ENCODE measurements at regions not wholly inside any gene's neighbourhood (a gene's known extent, or its start where the extent isn't known, plus 50 kb on each side); places are given as distances from the start of the nearest gene placed in this dataset.

DNA sequence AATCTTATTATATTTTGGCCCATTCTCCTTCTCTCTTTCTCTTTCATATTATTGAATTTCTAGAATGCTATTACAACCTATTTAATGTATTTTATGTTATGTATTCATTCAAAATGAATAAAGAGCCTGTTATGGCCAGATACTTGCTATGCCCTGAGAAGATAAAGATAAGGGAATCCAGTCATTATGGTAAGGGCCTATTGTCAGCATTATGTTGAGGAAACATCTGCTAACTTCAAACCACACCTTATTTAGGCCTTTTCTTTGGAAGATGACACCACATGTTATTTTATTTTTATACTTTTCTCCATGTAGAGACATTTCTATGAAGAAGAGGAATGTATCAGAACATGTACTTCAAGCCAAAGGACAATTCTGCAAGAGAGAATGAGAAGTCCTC lies 60.5 kb upstream of the MPP7 start:
- H3K18ac ChIP-seq (ENCODE audit: low read depth in 1 of 2, low read length in 2 of 2): no peak overlapping the region
- H3K9me3 ChIP-seq (ENCODE audit: control insufficient read depth, low read length): no peaks in the 10 kb centered on the region
- H3K4me3 ChIP-seq (ENCODE audit: insufficient read depth in 1 of 2, low read depth in 1 of 2, low read length in 2 of 2): no peak overlapping the region
- no peak overlapping the region for H2BK5ac ChIP-seq (ENCODE audit: low read depth, low read length, poor library complexity, severe bottlenecking)
- H4K91ac ChIP-seq (ENCODE audit: low read length): no peak overlapping the region
- H3K4me1 ChIP-seq (ENCODE audit: control insufficient read depth, insufficient read depth, low read depth, low read length): peaks cover 2% of the 10 kb centered on the region
- no peak overlapping the region for H2BK12ac ChIP-seq (ENCODE audit: low read length in 2 of 2)
- no peak overlapping the region for H4K8ac ChIP-seq (ENCODE audit: low read length)
- H3K36me3 ChIP-seq (ENCODE audit: control insufficient read depth in 1 of 2, insufficient read depth in 2 of 2, low read depth in 1 of 2, low read length in 2 of 2): no peaks in the 10 kb centered on the region
- no peak overlapping the region for H3K23ac ChIP-seq (ENCODE audit: low read length in 2 of 2)
- H2BK120ac ChIP-seq (ENCODE audit: low read depth, low read length): no peak overlapping the region
- H3K14ac ChIP-seq (ENCODE audit: low read length in 2 of 2): no peak overlapping the region
- no peaks in the 10 kb centered on the region for H3K79me1 ChIP-seq (replicated peaks; ENCODE audit: low read length, poor library complexity, severe bottlenecking)
- DNase-seq: no peak
- peaks cover 0 to 22% of the 10 kb centered on the region in 2 experiments for H3K27me3 ChIP-seq (ENCODE audit: control insufficient read depth in 1 of 2, insufficient read depth in 1 of 2, low read length in 2 of 2)
- no peak overlapping the region for H3K4me2 ChIP-seq (ENCODE audit: low read length, poor library complexity, severe bottlenecking)
- no peak overlapping the region for H2AK5ac ChIP-seq (ENCODE audit: low read length, severe bottlenecking)
- no peak overlapping the region for H3K4ac ChIP-seq (ENCODE audit: low read depth in 1 of 2, low read length in 2 of 2)
- H3K9ac ChIP-seq (ENCODE audit: low read length): no peak overlapping the region
- H3K27ac ChIP-seq (ENCODE audit: low read length, poor library complexity, severe bottlenecking): no peak overlapping the region
- H2BK15ac ChIP-seq (ENCODE audit: low read depth, poor library complexity, severe bottlenecking): no peak overlapping the region
- no peak overlapping the region for H2AFZ ChIP-seq (ENCODE audit: low read depth, low read length)

DNA sequence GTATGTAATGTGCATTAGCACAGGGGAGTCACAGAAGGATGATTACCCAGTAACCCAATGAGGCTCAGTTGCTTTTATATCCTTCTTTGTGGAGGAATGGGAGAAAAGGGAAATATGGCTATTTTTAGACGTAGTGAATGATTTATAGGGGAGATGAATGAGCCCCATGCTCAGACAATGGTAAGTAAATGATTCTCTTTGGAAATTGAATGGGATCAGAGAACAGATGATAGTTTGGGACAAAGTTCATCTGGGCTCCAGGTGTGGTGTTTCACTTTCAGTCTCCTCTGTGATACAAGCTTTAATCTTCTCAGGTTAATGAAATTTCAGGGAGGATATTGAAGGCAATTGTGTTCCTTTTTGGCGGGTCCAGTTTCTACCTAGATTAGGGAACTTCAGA lies 63.0 kb upstream of the MPP7 start:
- no peak overlapping the region for H3K18ac ChIP-seq (ENCODE audit: low read depth in 1 of 2, low read length in 2 of 2)
- no peak overlapping the region for H2BK12ac ChIP-seq (ENCODE audit: low read length in 2 of 2)
- H4K8ac ChIP-seq (ENCODE audit: low read length): no peak overlapping the region
- H3K14ac ChIP-seq (ENCODE audit: low read length in 2 of 2): no peak overlapping the region
- no peaks in the 10 kb centered on the region for H3K79me1 ChIP-seq (replicated peaks; ENCODE audit: low read length, poor library complexity, severe bottlenecking)
- H3K9ac ChIP-seq (ENCODE audit: low read length): no peak overlapping the region
- H2AFZ ChIP-seq (ENCODE audit: low read depth, low read length): no peak overlapping the region
- no peaks in the 10 kb centered on the region for H3K9me3 ChIP-seq (ENCODE audit: control insufficient read depth, low read length)
- H3K4me3 ChIP-seq (ENCODE audit: insufficient read depth in 1 of 2, low read depth in 1 of 2, low read length in 2 of 2): no peak overlapping the region
- H2BK15ac ChIP-seq (ENCODE audit: low read depth, poor library complexity, severe bottlenecking): no peak overlapping the region
- peaks cover 0 to 28% of the 10 kb centered on the region in 2 experiments for H3K27me3 ChIP-seq (ENCODE audit: control insufficient read depth in 1 of 2, insufficient read depth in 1 of 2, low read length in 2 of 2)
- H3K4me2 ChIP-seq (ENCODE audit: low read length, poor library complexity, severe bottlenecking): no peak overlapping the region
- H3K4ac ChIP-seq (ENCODE audit: low read depth in 1 of 2, low read length in 2 of 2): no peak overlapping the region
- H3K4me1 ChIP-seq (ENCODE audit: control insufficient read depth, insufficient read depth, low read depth, low read length): peaks cover 2% of the 10 kb centered on the region
- H3K27ac ChIP-seq (ENCODE audit: low read length, poor library complexity, severe bottlenecking): no peak overlapping the region
- H4K91ac ChIP-seq (ENCODE audit: low read length): no peak overlapping the region
- DNase-seq: no peak
- no peak overlapping the region for H3K23ac ChIP-seq (ENCODE audit: low read length in 2 of 2)
- no peaks in the 10 kb centered on the region for H3K36me3 ChIP-seq (ENCODE audit: control insufficient read depth in 1 of 2, insufficient read depth in 2 of 2, low read depth in 1 of 2, low read length in 2 of 2)
- no peak overlapping the region for H2AK5ac ChIP-seq (ENCODE audit: low read length, severe bottlenecking)
- WGBS: 83% methylated on average over 2 of the region's 2 CpGs
- no peak overlapping the region for H2BK120ac ChIP-seq (ENCODE audit: low read depth, low read length)
- H2BK5ac ChIP-seq (ENCODE audit: low read depth, low read length, poor library complexity, severe bottlenecking): no peak overlapping the region

DNA sequence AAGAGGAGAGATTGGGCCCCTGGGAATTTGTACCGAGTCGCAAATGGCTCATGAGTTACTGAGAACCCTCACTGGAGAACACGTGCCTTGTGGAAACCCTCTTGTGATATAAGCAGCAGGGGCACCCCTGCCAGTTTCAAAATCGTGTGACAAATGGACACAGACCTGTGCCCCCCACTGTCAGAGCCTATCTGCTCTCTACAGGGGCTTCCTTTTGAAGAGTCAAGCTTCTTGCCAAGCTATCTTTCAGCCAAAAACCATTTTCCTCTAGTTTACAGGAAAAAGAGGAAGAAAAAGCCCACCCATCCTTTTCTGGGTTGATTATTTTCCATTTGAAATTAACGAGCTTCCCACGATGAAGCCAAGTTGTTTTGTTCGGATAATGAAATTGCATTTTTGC lies 64.1 kb upstream of the MPP7 start:
- WGBS: 62% methylated on average over 7 of the region's 7 CpGs

DNA sequence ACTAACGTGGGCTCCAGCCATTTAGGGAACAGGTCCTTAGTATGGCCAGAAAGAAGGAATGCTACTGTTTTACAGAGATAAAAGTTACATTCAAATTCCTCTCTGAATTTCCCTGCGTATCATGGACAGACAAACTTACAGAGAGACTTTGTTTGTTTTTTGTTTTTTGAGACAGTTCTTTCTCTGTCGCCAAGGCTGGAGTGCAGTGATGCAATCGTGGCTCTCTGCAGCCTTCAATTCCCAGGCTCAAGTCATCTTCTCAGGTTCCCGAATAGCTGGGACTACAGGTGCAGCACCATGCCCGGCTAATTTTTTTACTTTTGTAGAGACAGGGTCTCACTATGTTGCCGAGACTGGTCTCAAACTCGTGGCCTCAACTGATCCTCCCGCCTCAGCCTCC lies 64.5 kb upstream of the MPP7 start:
- Histone ChIP-seq H3K9ac (ENCODE audit: low read length) (no peak overlapping the region), H3K4ac (ENCODE audit: low read depth in 1 of 2, low read length in 2 of 2) (no peak overlapping the region), H2AFZ (ENCODE audit: low read depth, low read length) (no peak overlapping the region), H2BK5ac (ENCODE audit: low read depth, low read length, poor library complexity, severe bottlenecking) (no peak overlapping the region), H2BK15ac (ENCODE audit: low read depth, poor library complexity, severe bottlenecking) (no peak overlapping the region), H3K36me3 (ENCODE audit: control insufficient read depth in 1 of 2, insufficient read depth in 2 of 2, low read depth in 1 of 2, low read length in 2 of 2) (no peaks in the 10 kb centered on the region), H3K4me3 (ENCODE audit: insufficient read depth in 1 of 2, low read depth in 1 of 2, low read length in 2 of 2) (no peak overlapping the region), H3K4me2 (ENCODE audit: low read length, poor library complexity, severe bottlenecking) (no peak overlapping the region), H4K8ac (ENCODE audit: low read length) (no peak overlapping the region), H2AK5ac (ENCODE audit: low read length, severe bottlenecking) (no peak overlapping the region), H2BK12ac (ENCODE audit: low read length in 2 of 2) (no peak overlapping the region), H4K91ac (ENCODE audit: low read length) (no peak overlapping the region), H3K27ac (ENCODE audit: low read length, poor library complexity, severe bottlenecking) (no peak overlapping the region), H3K23ac (ENCODE audit: low read length in 2 of 2) (no peak overlapping the region), H3K4me1 (ENCODE audit: control insufficient read depth, insufficient read depth, low read depth, low read length) (peaks cover 2% of the 10 kb centered on the region), H3K18ac (ENCODE audit: low read depth in 1 of 2, low read length in 2 of 2) (no peak overlapping the region), H2BK120ac (ENCODE audit: low read depth, low read length) (no peak overlapping the region), H3K14ac (ENCODE audit: low read length in 2 of 2) (no peak overlapping the region), H3K9me3 (ENCODE audit: control insufficient read depth, low read length) (no peaks in the 10 kb centered on the region), H3K79me1 (replicated peaks; ENCODE audit: low read length, poor library complexity, severe bottlenecking) (no peaks in the 10 kb centered on the region), H3K27me3 (ENCODE audit: control insufficient read depth in 1 of 2, insufficient read depth in 1 of 2, low read length in 2 of 2) (peaks cover 0 to 28% of the 10 kb centered on the region in 2 experiments)
- WGBS: 71% methylated on average over 9 of the region's 9 CpGs
- DNase-seq: no peak

More for the DNA sequence above, 64.1 kb upstream of the MPP7 start:
- H3K9ac ChIP-seq (ENCODE audit: low read length): no peak overlapping the region
- H4K91ac ChIP-seq (ENCODE audit: low read length): no peak overlapping the region
- no peak overlapping the region for H3K4me2 ChIP-seq (ENCODE audit: low read length, poor library complexity, severe bottlenecking)
- H3K4ac ChIP-seq (ENCODE audit: low read depth in 1 of 2, low read length in 2 of 2): no peak overlapping the region
- H3K27ac ChIP-seq (ENCODE audit: low read length, poor library complexity, severe bottlenecking): no peak overlapping the region
- H3K9me3 ChIP-seq (ENCODE audit: control insufficient read depth, low read length): no peaks in the 10 kb centered on the region
- H4K8ac ChIP-seq (ENCODE audit: low read length): no peak overlapping the region
- no peak overlapping the region for H3K14ac ChIP-seq (ENCODE audit: low read length in 2 of 2)
- H3K23ac ChIP-seq (ENCODE audit: low read length in 2 of 2): no peak overlapping the region
- H2BK15ac ChIP-seq (ENCODE audit: low read depth, poor library complexity, severe bottlenecking): no peak overlapping the region
- H3K4me1 ChIP-seq (ENCODE audit: control insufficient read depth, insufficient read depth, low read depth, low read length): peaks cover 2% of the 10 kb centered on the region
- peaks cover 0 to 28% of the 10 kb centered on the region in 2 experiments for H3K27me3 ChIP-seq (ENCODE audit: control insufficient read depth in 1 of 2, insufficient read depth in 1 of 2, low read length in 2 of 2)
- peak overlapping the region; percentile 41 for H2AK5ac ChIP-seq (ENCODE audit: low read length, severe bottlenecking)
- H3K18ac ChIP-seq (ENCODE audit: low read depth in 1 of 2, low read length in 2 of 2): no peak overlapping the region
- no peak overlapping the region for H2BK120ac ChIP-seq (ENCODE audit: low read depth, low read length)
- H3K79me1 ChIP-seq (replicated peaks; ENCODE audit: low read length, poor library complexity, severe bottlenecking): no peaks in the 10 kb centered on the region
- no peak overlapping the region for H3K4me3 ChIP-seq (ENCODE audit: insufficient read depth in 1 of 2, low read depth in 1 of 2, low read length in 2 of 2)
- no peaks in the 10 kb centered on the region for H3K36me3 ChIP-seq (ENCODE audit: control insufficient read depth in 1 of 2, insufficient read depth in 2 of 2, low read depth in 1 of 2, low read length in 2 of 2)
- no peak overlapping the region for H2AFZ ChIP-seq (ENCODE audit: low read depth, low read length)
- no peak for DNase-seq
- no peak overlapping the region for H2BK12ac ChIP-seq (ENCODE audit: low read length in 2 of 2)
- no peak overlapping the region for H2BK5ac ChIP-seq (ENCODE audit: low read depth, low read length, poor library complexity, severe bottlenecking)

All from mesenchymal stem cell (in vitro differentiated cells and primary cell).